ENCODE measurements at regions not wholly inside any gene's neighbourhood (a gene's known extent, or its start where the extent isn't known, plus 50 kb on each side); places are given as distances from the start of the nearest gene placed in this dataset.

- no peaks in the 10 kb centered on the region for H3K9me3 ChIP-seq (ENCODE audit: control insufficient read depth, insufficient read depth, low read length)
- intact Hi-C loops (cut with micrococcal nuclease), result no loop called here
- H3K4ac ChIP-seq (ENCODE audit: low read depth, low read length), result no peak overlapping the region
- no peaks in the 10 kb centered on the region for H3K36me3 ChIP-seq (ENCODE audit: control insufficient read depth, insufficient read depth, low read length)
- H3K9me1 ChIP-seq (ENCODE audit: insufficient read depth, low read length), result no peaks in the 10 kb centered on the region
- H4K91ac ChIP-seq (ENCODE audit: insufficient read depth, low read depth, low read length), result no peak overlapping the region
- dilution Hi-C loops (cut with HindIII; ENCODE audit: low sequenced_read_pairs, unreplicated experiment), result no loop called here
- H3K23ac ChIP-seq (ENCODE audit: low read depth, low read length), result no peak overlapping the region
- H3K9ac ChIP-seq (ENCODE audit: low read depth, low read length), result no peak overlapping the region
- no peak overlapping the region for H2AK5ac ChIP-seq (ENCODE audit: low read depth, low read length)
- WGBS, 2 experiments (ENCODE audit: extremely low coverage in 2 of 2, insufficient read length in 1 of 2), result no CpG with 5 or more reads among the region's 4 CpGs
- H2AK9ac ChIP-seq (replicated peaks; ENCODE audit: low read depth, low read length, poor library complexity), result no peak overlapping the region
- CTCF ChIA-PET, result no interaction called here
- no peak overlapping the region for H4K8ac ChIP-seq (ENCODE audit: low read depth in 2 of 2, low read length in 2 of 2)
- H2BK5ac ChIP-seq (ENCODE audit: low read depth, low read length, poor library complexity, severe bottlenecking), result no peak overlapping the region
- no peak overlapping the region for H2BK15ac ChIP-seq (ENCODE audit: low read depth, low read length)
- POLR2A ChIA-PET (ENCODE audit: unreplicated experiment), result no interaction called here
- H4K5ac ChIP-seq (ENCODE audit: low read depth, low read length), result no peak overlapping the region
- H3K4me3 ChIP-seq (ENCODE audit: insufficient read depth, low read depth, low read length), result no peak overlapping the region
- no peak overlapping the region for H3K56ac ChIP-seq (ENCODE audit: extremely low read depth, insufficient read depth, low read length)
- H3K14ac ChIP-seq (replicated peaks; ENCODE audit: low read depth, low read length), result no peak overlapping the region
- no peaks in the 10 kb centered on the region for H4K20me1 ChIP-seq (ENCODE audit: insufficient read depth, low read length)
- no TSS peak for BruUV-seq (replicated peaks)
- no peak overlapping the region for H2AFZ ChIP-seq (replicated peaks; ENCODE audit: low read length, poor library complexity)
- no peak for DNase-seq
- ATAC-seq (ENCODE audit: low read depth), result no peak
- H3K4me2 ChIP-seq (ENCODE audit: low read depth, low read length), result no peak overlapping the region
- no peak for TF ChIP-seq NFE2L2 (IDR thresholded peaks at IDR 0.05; ENCODE audit: low read depth, low read length)
- TF ChIP-seq SMC3 (IDR thresholded peaks at IDR 0.05; ENCODE audit: low read depth, low read length), result no peak
- TF ChIP-seq POLR2A (IDR thresholded peaks at IDR 0.05; ENCODE audit: low read depth, low read length), result no peak
- TF ChIP-seq RFX5 (IDR thresholded peaks at IDR 0.05; ENCODE audit: low read depth, low read length), result no peak
- TF ChIP-seq, protein P1, sequence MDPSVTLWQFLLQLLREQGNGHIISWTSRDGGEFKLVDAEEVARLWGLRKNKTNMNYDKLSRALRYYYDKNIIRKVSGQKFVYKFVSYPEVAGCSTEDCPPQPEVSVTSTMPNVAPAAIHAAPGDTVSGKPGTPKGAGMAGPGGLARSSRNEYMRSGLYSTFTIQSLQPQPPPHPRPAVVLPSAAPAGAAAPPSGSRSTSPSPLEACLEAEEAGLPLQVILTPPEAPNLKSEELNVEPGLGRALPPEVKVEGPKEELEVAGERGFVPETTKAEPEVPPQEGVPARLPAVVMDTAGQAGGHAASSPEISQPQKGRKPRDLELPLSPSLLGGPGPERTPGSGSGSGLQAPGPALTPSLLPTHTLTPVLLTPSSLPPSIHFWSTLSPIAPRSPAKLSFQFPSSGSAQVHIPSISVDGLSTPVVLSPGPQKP (IDR thresholded peaks at IDR 0.05; ENCODE audit: borderline replicate concordance, low read depth, low read length), result no peak
- no peak for TF ChIP-seq FOS (IDR thresholded peaks at IDR 0.05; ENCODE audit: low read depth, low read length)
- no peak for TF ChIP-seq RAD21 (IDR thresholded peaks at IDR 0.05; ENCODE audit: low read length)
- TF ChIP-seq BHLHE40 (IDR thresholded peaks at IDR 0.05; ENCODE audit: low read depth, low read length), result no peak
- TF ChIP-seq MAFK (IDR thresholded peaks at IDR 0.05; ENCODE audit: low read depth, low read length), result no peak
- no peak for TF ChIP-seq RCOR1 (IDR thresholded peaks at IDR 0.05; ENCODE audit: insufficient replicate concordance, low read length)
- no peak for TF ChIP-seq CEBPB (IDR thresholded peaks at IDR 0.05; ENCODE audit: low read depth, low read length)
- TF ChIP-seq, protein P2, sequence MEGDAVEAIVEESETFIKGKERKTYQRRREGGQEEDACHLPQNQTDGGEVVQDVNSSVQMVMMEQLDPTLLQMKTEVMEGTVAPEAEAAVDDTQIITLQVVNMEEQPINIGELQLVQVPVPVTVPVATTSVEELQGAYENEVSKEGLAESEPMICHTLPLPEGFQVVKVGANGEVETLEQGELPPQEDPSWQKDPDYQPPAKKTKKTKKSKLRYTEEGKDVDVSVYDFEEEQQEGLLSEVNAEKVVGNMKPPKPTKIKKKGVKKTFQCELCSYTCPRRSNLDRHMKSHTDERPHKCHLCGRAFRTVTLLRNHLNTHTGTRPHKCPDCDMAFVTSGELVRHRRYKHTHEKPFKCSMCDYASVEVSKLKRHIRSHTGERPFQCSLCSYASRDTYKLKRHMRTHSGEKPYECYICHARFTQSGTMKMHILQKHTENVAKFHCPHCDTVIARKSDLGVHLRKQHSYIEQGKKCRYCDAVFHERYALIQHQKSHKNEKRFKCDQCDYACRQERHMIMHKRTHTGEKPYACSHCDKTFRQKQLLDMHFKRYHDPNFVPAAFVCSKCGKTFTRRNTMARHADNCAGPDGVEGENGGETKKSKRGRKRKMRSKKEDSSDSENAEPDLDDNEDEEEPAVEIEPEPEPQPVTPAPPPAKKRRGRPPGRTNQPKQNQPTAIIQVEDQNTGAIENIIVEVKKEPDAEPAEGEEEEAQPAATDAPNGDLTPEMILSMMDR (conservative IDR thresholded peaks at IDR 0.05; ENCODE audit: low read depth, low read length), result no peak
- TF ChIP-seq MXI1 (IDR thresholded peaks at IDR 0.05; ENCODE audit: borderline replicate concordance, low read depth, low read length), result no peak
- TF ChIP-seq, protein P3, sequence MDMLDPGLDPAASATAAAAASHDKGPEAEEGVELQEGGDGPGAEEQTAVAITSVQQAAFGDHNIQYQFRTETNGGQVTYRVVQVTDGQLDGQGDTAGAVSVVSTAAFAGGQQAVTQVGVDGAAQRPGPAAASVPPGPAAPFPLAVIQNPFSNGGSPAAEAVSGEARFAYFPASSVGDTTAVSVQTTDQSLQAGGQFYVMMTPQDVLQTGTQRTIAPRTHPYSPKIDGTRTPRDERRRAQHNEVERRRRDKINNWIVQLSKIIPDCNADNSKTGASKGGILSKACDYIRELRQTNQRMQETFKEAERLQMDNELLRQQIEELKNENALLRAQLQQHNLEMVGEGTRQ (IDR thresholded peaks at IDR 0.05; ENCODE audit: low read depth, low read length), result no peak
- no peaks in the 10 kb centered on the region for H3K79me1 ChIP-seq (ENCODE audit: low read depth in 1 of 2, low read length in 2 of 2)
- H2BK120ac ChIP-seq (ENCODE audit: low read depth, low read length), result no peak overlapping the region
- H3K27me3 ChIP-seq (ENCODE audit: control insufficient read depth, insufficient read depth, low read length), result no peaks in the 10 kb centered on the region
- no peaks in the 10 kb centered on the region for H3K4me1 ChIP-seq (ENCODE audit: control insufficient read depth, insufficient read depth, low read length)
- no peak overlapping the region for H3K18ac ChIP-seq (ENCODE audit: low read depth, low read length)
- H2BK20ac ChIP-seq (ENCODE audit: low read depth, low read length), result no peak overlapping the region
- H3K27ac ChIP-seq (ENCODE audit: insufficient read depth, low read length), result no peak overlapping the region
- in situ Hi-C loops (cut with MboI; ENCODE audit: low sequenced_read_pairs), result no loop called here
Measured at GRCh38 chr13:34003656-34004055, 185.7 kb downstream of the RFC3 start.

Data from IMR-90 (cell line).